ENCODE measurements at regions not wholly inside any gene's neighbourhood (a gene's known extent, or its start where the extent isn't known, plus 50 kb on each side); places are given as distances from the start of the nearest gene placed in this dataset.

- DNase-seq (ENCODE audit: extremely low read depth in 1 of 2, low read depth in 1 of 2) = no peak
Measured at GRCh38 chr1:29485096-29485925, 249.0 kb downstream of the PTPRU start.

- DNase-seq (ENCODE audit: extremely low read depth in 1 of 2, low read depth in 1 of 2) = no peak
Measured at GRCh38 chr1:29482991-29483390, 246.7 kb downstream of the PTPRU start.

- DNase-seq (ENCODE audit: extremely low read depth in 1 of 2, low read depth in 1 of 2) = no peak
Measured at GRCh38 chr1:29482064-29482463, 245.7 kb downstream of the PTPRU start.

- no peak for DNase-seq (ENCODE audit: extremely low read depth in 1 of 2, low read depth in 1 of 2)
Measured at GRCh38 chr1:29481031-29481430, 244.7 kb downstream of the PTPRU start.

- no peak for DNase-seq (ENCODE audit: extremely low read depth in 1 of 2, low read depth in 1 of 2)
Measured at GRCh38 chr1:29478879-29479278, 242.6 kb downstream of the PTPRU start.

GRCh38 chr1:29478151-29478791 is 241.9 kb downstream of the PTPRU start:
- no peak for DNase-seq (ENCODE audit: extremely low read depth in 1 of 2, low read depth in 1 of 2)

- no peak for DNase-seq (ENCODE audit: extremely low read depth in 1 of 2, low read depth in 1 of 2)
Measured at GRCh38 chr1:29475326-29475725, 239.0 kb downstream of the PTPRU start.

GRCh38 chr1:29474274-29475244 is 238.2 kb downstream of the PTPRU start:
- DNase-seq (ENCODE audit: extremely low read depth in 1 of 2, low read depth in 1 of 2) = no peak

- DNase-seq (ENCODE audit: extremely low read depth in 1 of 2, low read depth in 1 of 2) = no peak
Measured at GRCh38 chr1:29473161-29473855, 237.0 kb downstream of the PTPRU start.

- no peak for DNase-seq (ENCODE audit: extremely low read depth in 1 of 2, low read depth in 1 of 2)
Measured at GRCh38 chr1:29471487-29472313, 235.4 kb downstream of the PTPRU start.

GRCh38 chr1:29470788-29471119 is 234.4 kb downstream of the PTPRU start:
- no peak for DNase-seq (ENCODE audit: extremely low read depth in 1 of 2, low read depth in 1 of 2)

- no peak for DNase-seq (ENCODE audit: extremely low read depth in 1 of 2, low read depth in 1 of 2)
Measured at GRCh38 chr1:29470087-29470787, 233.9 kb downstream of the PTPRU start.

GRCh38 chr1:29469457-29469856 is 233.1 kb downstream of the PTPRU start:
- DNase-seq (ENCODE audit: extremely low read depth in 1 of 2, low read depth in 1 of 2) = no peak

GRCh38 chr1:29467989-29468900 is 231.9 kb downstream of the PTPRU start:
- DNase-seq (ENCODE audit: extremely low read depth in 1 of 2, low read depth in 1 of 2) = no peak

GRCh38 chr1:29466258-29466657 is 229.9 kb downstream of the PTPRU start:
- DNase-seq (ENCODE audit: extremely low read depth in 1 of 2, low read depth in 1 of 2) = no peak

- no peak for DNase-seq (ENCODE audit: extremely low read depth in 1 of 2, low read depth in 1 of 2)
Measured at GRCh38 chr1:29465755-29466154, 229.4 kb downstream of the PTPRU start.

- DNase-seq (ENCODE audit: extremely low read depth in 1 of 2, low read depth in 1 of 2) = no peak
Measured at GRCh38 chr1:29462096-29462495, 225.8 kb downstream of the PTPRU start.

GRCh38 chr1:29461115-29461739 is 224.9 kb downstream of the PTPRU start:
- DNase-seq (ENCODE audit: extremely low read depth in 1 of 2, low read depth in 1 of 2) = no peak

Data from activated CD8-positive, alpha-beta memory T cell treated with anti-CD3 and anti-CD28 coated beads for 1 hour (primary cell).